SK-N-SH (cell line): ENCODE measurements at regions not wholly inside any gene's neighbourhood (a gene's known extent, or its start where the extent isn't known, plus 50 kb on each side); places are given as distances from the start of the nearest gene placed in this dataset.

ENCODE experiments used
- CTCF ChIP-seq: fragments of 200-600 bp; sonication (generic); IDR thresholded peaks from 2 replicates; pipeline ENCODE4 v1.6.1; 2017; ENCODE audit warnings: antibody characterized with exemption, mild to moderate bottlenecking, moderate library complexity
- EP300 ChIP-seq, 2 experiments: IDR thresholded peaks; 2 replicates each; pipeline versions ENCODE4 v1.4.0 to v1.6.1; 2012; ENCODE audit warnings: borderline replicate concordance in 1 of 2, low read depth in 1 of 2, low read length in 1 of 2
- EZH2phosphoT487 ChIP-seq: fragments of 200-600 bp; sonication (generic); IDR thresholded peaks from 2 replicates; pipeline ENCODE4 v1.6.1; 2017; ENCODE audit warnings: low read depth, mixed run types, mild to moderate bottlenecking, antibody characterized with exemption, moderate library complexity, borderline replicate concordance
- GABPA ChIP-seq: IDR thresholded peaks from 2 replicates; pipeline ENCODE4 v1.4.0; 2012; ENCODE audit warnings: low read depth, mild to moderate bottlenecking
- IRF3 ChIP-seq: fragments of 150-350 bp; IDR thresholded peaks from 2 replicates; pipeline ENCODE4 v1.6.1; 2016; ENCODE audit warnings: mild to moderate bottlenecking, low read depth, low read length
- POLR2AphosphoS5 ChIP-seq: IDR thresholded peaks from 2 replicates; pipeline ENCODE4 v1.6.1; 2012; ENCODE audit warnings: low read depth, low read length
- TEAD4 ChIP-seq: IDR thresholded peaks from 2 replicates; pipeline ENCODE4 v1.4.0; 2012; ENCODE audit warnings: mild to moderate bottlenecking, borderline replicate concordance; ENCODE audit not compliant: insufficient read depth
- USF2 ChIP-seq: fragments of 150-350 bp; IDR thresholded peaks from 2 replicates; pipeline ENCODE4 v1.6.1; 2017; ENCODE audit warnings: antibody characterized with exemption, low read length, low read depth, borderline replicate concordance

GRCh38 chr7:142508251-142508650 lies 241.0 kb upstream of the PRSS1 start:
- no peak for TF ChIP-seq IRF3
- TF ChIP-seq EP300 (IDR thresholded peaks at IDR 0.05; ENCODE audit: borderline replicate concordance in 1 of 2, low read depth in 1 of 2, low read length in 1 of 2): no peak
- TF ChIP-seq TEAD4: no peak
- no peak for TF ChIP-seq EZH2phosphoT487
- no peak for TF ChIP-seq CTCF
- no peak for TF ChIP-seq USF2
- TF ChIP-seq POLR2AphosphoS5: no peak
- no peak for TF ChIP-seq GABPA
